AG09309 (cell line): ENCODE measurements at regions not wholly inside any gene's neighbourhood (a gene's known extent, or its start where the extent isn't known, plus 50 kb on each side); places are given as distances from the start of the nearest gene placed in this dataset.

ENCODE experiments used
- DNase-seq: peaks from one replicate; pipeline ENCODE4 v3.0.0-alpha.2; 2010; ENCODE audit warnings: low read depth
- H3K4me3 ChIP-seq: 2 replicates; pipeline ENCODE4 v1.5.1; 2011; ENCODE audit warnings: mild to moderate bottlenecking, low read depth, low read length, moderate library complexity; ENCODE audit not compliant: control insufficient read depth
- CTCF ChIP-seq: IDR thresholded peaks from 2 replicates; pipeline ENCODE4 v1.5.1; 2011; ENCODE audit warnings: mild to moderate bottlenecking, low read depth, low read length, inconsistent platforms; ENCODE audit not compliant: insufficient read depth, control insufficient read depth; ENCODE audit errors: missing control alignments

- DNase-seq: no peak
- H3K4me3 ChIP-seq: no peak overlapping the region
- TF ChIP-seq CTCF: no peak
Measured at GRCh38 chr2:16253291-16253690, 312.9 kb downstream of the MYCN start.

GRCh38 chr2:16252891-16253290 is 312.5 kb downstream of the MYCN start:
- H3K4me3 ChIP-seq: no peak overlapping the region
- DNase-seq: no peak
- no peak for TF ChIP-seq CTCF

DNA sequence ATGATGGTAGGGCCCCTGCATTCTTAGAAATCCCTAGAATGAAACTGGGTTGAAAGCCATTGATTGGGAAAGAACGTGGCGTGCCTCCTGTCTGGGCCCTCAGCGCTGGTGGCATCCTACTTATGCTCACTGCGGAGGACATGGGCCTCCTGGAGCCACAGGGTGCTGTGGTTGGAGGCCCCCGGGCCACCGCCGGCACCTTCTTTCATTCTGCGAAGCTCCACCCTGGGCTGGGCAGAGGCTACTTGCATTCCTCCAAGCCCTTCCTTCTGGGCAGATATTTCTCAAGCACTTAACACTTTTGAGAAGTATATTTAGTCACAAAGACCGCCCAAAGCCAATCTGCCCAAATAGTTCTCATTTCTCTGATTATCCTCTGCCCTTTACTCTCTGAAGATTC is 311.9 kb downstream of the MYCN start:
- no peak for DNase-seq
- no peak for TF ChIP-seq CTCF
- no peak overlapping the region for H3K4me3 ChIP-seq

GRCh38 chr2:16251511-16252225 is 311.3 kb downstream of the MYCN start:
- no peak overlapping the region for H3K4me3 ChIP-seq
- TF ChIP-seq CTCF: no peak
- DNase-seq: no peak

DNA sequence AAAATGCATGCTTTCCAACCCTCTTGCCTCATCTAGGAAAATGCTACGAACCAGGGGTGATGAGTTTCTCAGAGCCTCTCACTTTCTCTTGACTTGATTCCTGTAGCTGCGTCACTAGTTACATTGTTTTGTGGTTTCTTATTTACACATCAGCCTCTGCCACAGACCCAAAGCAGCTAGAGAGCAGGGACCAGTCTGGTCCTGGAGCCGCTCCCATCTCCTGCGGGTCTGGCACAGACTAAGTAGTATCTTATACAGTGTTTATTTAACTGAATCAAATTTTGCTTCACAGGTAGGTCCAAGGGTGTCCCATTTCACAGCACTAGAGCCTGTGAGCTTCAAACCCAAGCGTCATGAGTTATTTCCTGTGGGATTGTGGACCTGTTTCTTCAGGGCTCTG is 310.5 kb downstream of the MYCN start:
- no peak for DNase-seq
- TF ChIP-seq CTCF: no peak
- H3K4me3 ChIP-seq: no peak overlapping the region

- H3K4me3 ChIP-seq: no peak overlapping the region
- DNase-seq: no peak
- TF ChIP-seq CTCF: no peak
Measured at GRCh38 chr2:16250466-16250865, 310.1 kb downstream of the MYCN start.

DNA sequence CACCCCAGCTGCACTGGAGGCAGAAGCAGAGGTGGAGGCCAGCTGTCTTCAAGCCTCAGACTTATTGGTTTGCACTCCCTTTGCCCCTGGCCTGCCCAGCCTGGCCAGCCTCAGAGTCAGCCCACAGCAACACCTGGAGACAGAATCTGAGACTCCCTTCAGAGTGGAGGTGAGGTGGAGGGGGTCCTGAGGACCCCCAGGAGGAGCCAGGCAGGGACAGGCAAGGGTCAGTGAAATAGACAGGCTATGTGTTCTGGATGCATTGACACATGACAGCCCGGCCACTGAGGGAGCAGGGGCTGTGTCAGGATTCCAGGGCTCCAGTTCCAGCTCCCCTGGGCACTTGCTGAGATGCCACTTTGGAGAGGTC is 309.7 kb downstream of the MYCN start:
- no peak for TF ChIP-seq CTCF
- no peak overlapping the region for H3K4me3 ChIP-seq
- no peak for DNase-seq
